Ureter (tissue), 1 donor: ENCODE measurements at regions not wholly inside any gene's neighbourhood (a gene's known extent, or its start where the extent isn't known, plus 50 kb on each side); places are given as distances from the start of the nearest gene placed in this dataset.

Experiments used
- DNase-seq: peaks from one replicate; pipeline ENCODE4 v3.0.0-alpha.2; 2020; ENCODE audit warnings: low spot score
- donor health status: DM: yes; HTN: yes; CAD: no.

DNA sequence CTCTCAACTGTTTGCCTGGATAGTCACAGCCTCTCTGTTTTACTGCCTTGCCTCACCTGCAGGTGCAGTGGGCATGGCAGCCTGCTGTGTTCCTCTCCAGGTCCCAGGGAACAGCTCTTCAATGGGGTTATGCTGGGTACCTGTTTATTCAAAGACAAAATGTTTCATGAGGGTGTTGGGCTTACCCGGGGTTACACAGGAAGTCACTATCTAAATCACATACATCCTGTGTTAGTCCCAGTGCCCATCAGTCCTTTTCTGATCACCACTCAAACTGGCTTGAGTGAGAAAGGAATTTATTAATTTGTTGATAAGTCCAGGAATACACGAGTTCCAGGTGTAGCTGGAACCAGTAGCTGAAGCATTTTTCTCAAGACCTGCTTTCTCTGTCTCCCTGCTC, 1503.6 kb upstream of the TMEM132C start:
- DNase-seq, result no peak

DNA sequence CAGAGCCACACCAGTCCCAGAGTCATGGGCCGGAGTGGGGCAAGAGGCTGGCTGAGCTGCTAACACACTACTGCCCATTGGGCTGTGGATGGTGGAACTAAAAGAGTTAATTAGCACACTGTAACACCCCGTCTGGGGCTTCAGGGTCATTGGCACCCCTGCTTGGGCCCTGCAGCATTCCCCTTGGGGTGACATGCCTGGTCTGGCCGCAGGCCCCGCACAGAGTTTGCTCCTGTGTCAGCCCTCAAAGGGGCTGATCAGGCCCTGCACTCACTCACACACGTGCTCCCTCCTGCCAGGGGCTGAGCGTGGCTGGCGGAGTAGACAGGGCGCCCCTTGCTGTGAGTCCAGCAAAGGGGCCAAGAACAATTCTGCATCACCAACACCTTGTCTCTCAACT, 1499.6 kb upstream of the TMEM132C start:
- no peak for DNase-seq

DNA sequence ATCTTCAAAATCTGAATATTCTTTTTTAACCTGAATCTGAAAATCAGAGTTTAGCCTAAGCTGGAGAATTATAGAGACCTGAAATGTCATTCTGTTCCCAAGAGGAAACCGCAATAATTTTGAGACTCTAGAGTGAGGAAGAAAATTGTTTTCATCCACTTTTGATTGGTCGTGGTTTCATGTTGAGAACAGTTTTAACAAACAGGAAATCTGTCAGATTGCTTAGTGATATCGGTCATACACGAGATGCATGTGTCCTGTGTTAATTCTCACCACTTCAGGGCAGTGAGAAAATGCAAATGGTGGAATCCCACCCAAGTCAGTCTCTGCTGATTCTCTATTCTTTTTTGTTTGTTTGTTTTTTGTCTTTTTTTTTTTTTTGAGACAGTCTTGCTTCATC, 1498.5 kb upstream of the TMEM132C start:
- no peak for DNase-seq

DNA sequence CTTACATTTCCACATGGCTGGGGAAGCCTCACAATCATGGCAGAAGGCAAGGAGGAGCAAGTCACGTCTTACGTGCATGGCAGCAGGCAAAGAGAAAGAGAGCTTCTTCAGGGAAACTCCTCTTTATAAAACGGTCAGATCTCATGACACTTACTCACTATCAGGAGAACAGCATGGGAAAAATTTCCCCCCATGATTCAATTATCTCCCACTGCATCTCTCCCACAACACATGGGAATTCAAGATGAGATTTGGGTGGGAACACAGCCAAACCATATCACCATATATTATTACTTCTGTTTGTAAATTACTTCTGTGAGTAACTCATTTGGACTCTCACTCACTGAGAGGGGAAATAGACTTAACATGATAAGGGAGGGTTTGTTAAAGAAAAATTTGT, 1496.8 kb upstream of the TMEM132C start:
- DNase-seq, result no peak

DNA sequence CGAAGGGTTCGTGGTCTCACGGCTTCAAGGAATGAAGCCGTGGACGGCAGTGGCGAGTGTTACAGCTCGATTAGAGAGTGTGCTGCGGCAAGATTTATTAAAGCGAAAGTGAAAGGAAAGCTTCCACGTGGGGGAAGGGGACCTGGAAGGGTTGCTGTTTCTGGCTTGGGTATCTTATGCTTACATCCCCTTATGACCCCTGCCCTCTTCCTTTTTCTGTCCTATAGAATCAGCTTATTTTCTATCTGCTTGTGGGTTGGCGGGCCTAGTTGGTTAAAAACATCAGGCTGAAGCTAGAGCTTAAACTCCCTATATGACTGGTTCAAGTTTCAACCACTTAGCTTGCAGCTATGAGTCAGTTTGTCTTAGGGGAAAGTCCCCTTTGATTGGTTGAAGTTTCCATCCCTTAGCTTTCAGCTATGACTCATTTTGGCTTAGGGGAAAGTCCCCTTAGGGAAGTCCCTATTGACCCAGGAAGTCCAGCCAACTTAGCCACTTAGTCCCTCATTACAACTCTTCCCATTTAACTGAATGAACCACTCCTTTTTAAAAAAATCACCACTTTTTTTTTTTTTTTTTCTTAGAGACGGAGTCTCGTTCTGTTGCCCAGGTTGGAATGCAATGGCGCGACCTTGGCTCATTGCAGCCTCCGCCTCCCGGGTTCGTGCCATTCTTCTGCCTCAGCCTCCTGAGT, 1494.7 kb upstream of the TMEM132C start:
- DNase-seq, result no peak

DNA sequence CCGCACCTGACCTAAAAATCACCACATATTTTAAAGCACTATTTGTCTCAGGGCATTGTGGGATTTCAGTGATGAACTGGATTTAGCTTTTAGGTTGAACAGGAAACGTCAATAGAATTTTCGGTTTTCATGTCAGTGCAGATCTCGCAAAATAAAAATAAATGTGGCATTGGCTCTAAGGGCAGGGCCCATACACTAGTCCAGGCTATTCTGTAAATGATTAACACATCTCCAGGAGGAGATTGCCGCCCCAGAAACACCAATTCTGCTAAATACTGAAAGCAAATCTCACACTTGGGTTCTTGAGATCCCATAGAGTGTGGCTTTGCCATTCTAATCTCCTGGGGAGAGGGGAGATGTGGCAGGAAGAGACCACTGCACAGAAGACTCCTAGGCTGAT, 1494.0 kb upstream of the TMEM132C start:
- DNase-seq, result no peak

DNA sequence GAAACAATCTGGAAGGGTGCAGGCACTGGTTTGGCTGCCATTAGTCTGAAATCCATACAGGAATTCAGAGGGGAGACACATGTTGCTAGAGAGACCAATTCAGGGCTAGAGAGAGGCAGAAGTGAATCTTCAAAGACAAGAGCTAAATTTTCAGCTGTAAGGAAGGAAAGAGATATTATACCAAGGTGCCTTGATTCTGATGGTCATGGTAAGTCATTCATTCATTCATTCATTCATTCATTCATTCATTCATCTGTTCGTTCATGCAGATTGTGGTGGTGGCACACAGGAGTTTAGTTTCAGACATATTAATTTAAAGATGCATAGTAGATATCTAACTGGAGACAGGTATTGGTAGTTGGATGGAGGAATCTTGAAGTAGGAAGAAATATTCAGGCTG, 1493.5 kb upstream of the TMEM132C start:
- DNase-seq, result no peak

DNA sequence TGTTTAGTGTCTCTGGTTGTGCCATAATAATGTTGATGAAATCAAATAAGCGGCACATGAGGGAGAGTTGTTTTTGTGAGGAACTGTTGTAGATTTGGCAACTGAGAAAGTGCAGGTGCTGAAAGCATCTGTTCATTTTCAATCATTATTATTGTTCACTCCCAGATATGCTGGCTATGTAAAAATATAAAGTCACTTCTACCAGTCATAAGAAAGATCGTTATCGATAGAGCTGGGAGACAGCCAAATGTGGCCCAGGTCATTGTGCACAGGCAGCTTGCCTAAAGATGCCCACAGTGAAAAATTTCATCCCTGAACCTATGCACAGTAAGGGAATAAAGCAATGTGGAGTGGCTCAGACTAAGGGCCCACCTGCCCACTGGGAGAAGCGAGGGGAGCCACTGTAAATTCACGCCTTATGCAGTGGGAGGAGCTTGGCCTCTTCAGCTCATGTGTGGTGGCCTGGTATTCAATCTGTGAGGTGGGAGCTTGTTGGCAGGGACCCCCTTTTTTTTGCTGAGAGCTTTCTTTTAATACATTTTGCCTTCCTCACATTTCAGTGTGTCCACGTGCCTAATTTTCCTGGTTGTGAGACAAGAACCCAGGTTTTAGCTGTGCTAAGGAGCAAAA, 1490.8 kb upstream of the TMEM132C start:
- no peak for DNase-seq

DNA sequence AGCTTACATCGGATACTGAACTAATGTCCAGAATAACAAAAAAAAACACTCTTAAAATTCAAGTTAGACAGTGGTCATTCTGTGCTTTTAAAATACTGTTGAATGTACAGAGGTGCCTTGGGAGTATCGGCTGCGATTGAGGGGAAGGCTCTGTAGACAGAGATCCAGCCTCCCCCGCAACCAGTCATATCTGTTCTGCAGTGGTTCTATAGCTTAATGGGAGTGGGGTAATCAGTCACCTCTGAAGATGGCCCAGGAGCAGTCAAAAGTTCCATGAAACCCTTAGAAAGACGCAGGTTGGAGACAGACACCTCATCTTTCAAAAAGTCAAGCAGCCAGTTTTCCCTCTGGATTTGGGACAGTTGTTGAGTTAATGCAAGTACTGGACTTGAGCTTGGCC, 1486.6 kb upstream of the TMEM132C start:
- no peak for DNase-seq

DNA sequence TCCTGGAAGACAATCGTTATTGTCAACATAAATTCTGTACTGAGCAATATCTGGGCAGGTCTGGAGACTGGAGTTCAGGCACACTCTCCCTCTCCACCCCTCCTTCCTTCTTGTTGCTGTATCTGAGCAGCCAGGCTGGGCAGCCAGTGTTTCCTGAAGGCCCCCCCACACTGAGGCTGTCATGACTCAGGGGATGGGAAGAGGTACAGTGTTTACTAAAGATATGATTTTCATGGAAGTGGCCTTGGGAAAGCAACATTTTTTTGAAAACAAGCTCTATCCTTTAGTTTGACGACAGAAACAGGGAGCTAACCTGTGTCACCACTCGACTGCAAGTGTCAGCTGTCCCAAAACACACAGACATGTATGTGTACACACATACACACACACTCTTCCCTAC, 1485.4 kb upstream of the TMEM132C start:
- no peak for DNase-seq

DNA sequence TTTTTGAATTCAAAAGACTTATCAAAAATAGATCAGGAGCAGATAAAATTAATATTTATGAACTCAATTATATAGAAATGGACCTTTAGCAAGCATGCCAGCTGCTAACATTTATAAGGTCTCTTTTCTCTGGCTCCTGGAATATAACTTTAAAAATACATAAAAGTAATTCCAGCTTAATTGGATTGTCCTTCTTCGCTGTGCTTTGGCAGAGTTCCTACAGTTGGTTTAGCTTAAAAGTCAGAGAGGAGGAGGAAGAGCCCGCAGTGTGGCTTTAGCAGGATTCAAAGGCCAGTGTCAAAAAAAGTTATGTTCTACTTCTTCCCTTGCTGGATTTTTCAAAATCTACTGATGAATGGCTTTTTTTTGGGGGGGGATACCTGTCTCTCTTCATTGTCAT, 1484.9 kb upstream of the TMEM132C start:
- DNase-seq, result no peak

DNA sequence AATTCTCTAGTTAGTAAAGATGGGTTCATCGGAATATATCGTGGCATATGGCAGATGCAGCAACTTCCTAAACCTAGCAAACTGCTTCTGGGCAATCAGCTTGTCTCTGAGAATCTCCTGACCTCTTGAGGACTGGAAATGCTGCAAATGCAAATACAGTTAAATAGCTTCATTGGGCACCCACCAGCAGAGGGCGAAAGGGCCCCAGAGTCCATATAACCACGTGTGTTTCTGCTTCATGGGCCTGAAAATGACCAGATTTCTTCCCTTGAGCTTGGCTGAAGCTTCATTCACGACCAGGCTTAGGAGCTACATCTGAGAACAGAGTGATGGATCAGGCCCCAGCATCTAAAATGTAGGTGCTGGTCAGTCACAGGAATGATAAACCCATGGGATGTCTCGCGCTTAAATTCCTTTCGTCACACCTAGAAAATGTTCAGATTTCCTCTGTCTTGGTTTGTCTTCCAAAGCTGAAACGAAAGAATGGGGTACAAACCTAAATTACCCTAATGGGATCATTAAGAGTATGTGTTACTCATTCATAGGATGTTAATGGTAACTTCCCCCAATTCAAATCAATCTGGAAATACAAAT, 1482.5 kb upstream of the TMEM132C start:
- no peak for DNase-seq

DNA sequence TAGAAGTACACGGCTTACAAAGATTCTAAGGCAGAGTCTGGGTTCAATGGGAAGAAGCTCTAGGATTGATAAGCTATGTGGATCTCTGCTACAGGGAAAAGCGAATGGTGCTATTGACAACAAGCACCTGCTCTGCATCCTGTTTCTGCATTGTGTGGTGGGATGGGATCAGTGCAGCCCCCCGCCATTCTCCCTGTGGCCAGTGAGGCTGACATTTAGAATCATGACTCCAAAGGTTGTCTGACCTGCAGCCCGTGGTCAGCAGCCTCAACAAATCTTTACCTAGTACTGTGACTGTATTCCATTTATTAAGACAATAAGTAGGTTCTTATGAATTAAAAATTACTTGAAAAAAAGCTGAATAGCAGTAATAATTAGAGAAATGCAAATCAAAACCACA, 1477.0 kb upstream of the TMEM132C start:
- DNase-seq, result no peak

DNA sequence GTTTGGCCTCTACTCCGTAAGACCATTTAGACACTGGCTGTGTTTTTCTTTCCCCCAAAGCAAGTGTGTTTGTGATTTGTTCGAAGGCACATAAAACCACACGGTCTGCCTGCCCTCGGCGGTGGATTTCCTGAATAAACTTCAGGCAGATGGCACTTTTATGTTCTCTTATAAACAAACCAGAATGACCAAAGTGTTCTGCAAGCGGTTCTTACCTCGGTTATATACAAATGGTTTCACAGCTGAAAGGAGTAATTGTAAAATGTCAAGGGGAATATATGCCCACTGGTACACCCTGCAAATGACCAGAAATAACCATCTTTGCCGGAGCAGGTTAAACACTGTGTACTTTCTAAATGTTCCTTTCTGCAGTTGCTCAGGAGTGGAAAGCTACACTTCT, 1475.8 kb upstream of the TMEM132C start:
- DNase-seq, result no peak

DNA sequence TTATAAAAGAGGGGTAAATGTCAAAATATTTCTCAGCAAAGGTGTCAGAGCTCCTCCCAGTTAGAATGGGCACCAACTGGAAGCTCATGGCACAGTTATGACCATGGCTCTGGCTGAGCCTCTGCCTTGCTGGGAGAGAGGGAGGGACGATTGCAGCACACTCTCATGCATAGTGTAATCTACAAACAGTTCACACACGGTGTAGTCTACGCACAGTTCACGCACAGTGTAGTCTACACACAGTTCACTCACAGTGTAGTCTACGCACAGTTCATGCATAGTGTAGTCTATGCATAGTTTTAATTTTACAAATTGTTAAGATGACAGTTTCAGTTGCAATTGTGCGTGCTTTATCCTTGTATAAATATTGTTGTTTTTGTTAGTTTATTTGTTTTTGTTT, 1474.6 kb upstream of the TMEM132C start:
- DNase-seq, result no peak

DNA sequence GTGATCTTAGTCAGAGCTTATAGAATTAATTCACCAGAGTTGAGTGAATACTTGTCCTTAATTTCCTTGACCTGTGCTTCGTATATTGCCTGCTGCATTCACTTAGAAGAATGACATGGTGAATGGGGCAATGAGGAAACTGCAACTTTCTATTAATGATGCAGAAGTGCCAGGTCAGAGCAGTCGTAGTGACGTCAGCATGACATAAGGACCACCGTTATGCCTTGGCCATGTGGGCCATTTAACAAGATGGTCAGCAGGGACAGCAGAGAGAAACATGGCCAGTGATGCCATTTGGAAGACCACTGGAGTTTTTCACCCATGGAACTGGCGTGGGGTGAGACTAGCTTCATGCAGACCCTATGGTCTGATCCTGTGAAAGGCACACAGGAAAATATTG, 1469.4 kb upstream of the TMEM132C start:
- DNase-seq, result no peak

DNA sequence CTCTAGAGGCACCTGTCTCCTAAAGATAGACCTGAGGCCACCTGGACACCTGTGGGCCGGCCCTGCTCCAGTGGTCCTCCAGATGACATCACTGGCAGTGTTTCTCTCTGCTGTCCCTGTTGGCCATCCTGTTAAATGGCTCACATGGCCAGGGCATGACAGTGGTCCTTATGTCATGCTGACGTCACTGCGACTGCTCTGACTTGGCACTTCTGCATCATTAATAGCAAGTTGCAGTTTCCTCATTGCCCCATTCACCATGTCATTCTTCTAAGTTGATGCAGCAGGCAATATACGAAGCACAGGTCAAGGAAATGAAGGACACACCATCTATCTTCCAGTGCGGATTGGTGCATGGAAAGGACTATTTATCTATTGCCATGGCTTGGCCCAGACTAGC, 1468.5 kb upstream of the TMEM132C start:
- DNase-seq, result no peak

DNA sequence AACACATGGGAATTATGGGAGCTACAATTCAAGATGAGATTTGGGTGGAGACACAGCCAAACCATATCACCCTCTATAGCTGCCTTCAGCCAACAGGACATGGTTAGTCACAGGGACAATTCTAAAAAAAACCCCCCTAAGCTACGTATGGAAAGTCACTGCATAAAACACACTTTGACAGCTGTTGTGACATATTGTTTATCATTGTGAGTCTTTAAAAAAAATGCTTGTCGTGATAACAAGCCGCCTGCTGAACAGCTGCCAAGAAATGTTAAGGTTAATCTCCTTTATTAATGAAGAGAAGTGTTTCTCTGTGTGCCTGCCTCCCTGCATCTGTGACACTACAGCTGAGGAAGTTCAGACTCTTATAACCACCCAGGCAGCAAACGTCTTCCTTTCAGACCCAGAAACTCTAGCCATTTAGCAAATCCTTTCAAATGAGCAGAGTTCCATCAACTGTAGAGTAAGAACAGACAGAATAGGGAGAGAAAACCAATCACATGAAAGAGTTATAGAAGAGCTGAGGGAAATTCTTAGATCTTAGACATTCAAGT, 1459.6 kb upstream of the TMEM132C start:
- DNase-seq, result no peak

DNA sequence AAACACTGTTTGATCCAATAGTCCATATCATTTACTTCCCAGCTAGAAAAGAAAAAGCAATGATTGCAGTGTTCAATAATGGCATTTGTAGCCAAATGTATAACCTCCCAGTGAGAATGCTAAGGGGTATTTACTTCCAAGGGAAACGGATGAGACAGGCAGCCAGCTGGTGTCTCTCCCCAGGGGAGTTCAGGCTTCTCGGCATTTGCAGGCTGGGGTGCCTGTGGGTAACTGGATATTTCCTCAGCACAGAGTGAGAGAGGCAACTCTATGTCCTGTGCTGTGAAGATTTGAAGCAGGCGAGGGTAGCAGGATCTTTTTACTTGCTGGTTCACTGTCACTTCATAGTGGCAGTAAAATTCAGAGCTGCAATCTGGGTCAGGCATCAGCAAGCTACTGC, 1455.6 kb upstream of the TMEM132C start:
- no peak for DNase-seq

DNA sequence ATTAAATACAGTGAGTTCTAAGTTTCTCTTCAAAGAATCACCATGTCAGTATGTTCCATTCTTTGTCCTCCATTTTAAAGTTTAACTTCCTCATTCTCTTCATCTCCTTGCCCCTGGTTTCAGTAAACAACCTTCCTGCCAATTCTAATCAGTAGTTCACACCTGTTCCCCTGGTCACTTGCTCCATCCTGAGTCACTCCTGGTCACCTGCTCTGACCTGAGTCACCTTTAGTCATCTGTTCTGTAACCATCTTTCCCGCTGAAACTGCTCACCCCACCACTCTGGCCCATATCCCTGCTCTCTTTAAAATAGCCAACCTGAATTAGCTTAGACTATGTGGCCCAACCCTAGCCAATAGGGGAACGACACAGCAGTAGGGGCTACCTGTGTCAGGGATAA, 1447.4 kb upstream of the TMEM132C start:
- no peak for DNase-seq

DNA sequence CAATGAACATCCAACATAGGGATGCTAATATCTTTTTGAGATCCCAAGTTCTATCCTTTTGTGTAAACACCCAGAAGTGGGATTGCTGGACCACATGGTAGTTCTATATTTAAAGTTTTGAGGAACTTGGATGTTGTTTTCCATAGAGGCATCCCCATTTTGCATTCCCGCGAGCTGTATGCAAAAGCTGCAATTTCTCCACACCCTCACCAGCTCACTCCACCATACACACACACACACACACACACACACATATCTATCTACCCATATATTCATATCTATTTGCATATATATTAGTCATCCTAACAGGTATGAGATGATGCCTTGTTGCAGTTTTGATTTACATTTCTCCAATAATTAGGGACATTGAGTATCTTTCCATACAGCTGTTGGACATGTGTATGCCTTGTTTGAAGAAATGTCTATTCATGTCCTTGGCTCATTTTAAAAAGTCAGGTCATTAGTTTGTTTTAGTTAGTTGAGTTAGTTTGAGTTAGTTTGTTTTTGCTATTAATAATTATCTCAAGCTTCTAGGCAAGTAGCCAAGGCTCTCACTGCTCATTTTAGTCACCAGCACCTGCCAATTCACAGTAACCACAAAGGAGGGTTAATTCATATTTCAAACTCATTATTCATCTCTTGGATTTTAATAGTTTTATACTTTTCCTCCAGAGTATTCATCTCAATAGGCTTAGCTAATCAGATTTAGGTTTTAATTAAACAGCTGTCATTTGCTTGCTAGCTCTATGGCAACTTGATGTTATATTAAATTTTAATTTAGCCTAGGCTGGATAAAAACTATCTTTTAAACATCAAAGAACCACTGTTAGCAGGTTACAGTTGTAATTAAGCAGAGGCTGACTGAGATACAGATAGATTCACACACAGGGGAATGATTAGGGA, 1435.9 kb upstream of the TMEM132C start:
- DNase-seq, result no peak

DNA sequence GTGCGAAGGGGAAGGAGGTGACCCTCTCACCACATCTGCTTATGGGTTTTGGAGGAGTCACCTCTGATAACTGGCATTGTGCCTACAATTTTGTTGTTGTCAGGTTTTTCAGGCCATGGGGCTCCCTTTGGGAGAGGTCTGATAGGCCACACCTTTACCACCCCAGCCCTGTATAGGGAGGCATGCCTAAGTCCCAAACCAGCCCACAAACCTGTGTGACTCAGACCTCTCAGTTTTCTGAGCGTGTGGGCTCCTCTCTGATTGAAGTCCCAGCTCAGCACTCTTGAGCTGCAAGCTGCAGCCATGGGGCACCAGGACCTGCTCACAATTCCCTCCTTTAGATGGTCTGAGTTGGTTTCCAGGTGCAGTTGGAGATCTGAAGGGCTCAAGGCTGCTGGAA, 1429.3 kb upstream of the TMEM132C start:
- no peak for DNase-seq
